ENCODE measurements at regions not wholly inside any gene's neighbourhood (a gene's known extent, or its start where the extent isn't known, plus 50 kb on each side); places are given as distances from the start of the nearest gene placed in this dataset.

DNA sequence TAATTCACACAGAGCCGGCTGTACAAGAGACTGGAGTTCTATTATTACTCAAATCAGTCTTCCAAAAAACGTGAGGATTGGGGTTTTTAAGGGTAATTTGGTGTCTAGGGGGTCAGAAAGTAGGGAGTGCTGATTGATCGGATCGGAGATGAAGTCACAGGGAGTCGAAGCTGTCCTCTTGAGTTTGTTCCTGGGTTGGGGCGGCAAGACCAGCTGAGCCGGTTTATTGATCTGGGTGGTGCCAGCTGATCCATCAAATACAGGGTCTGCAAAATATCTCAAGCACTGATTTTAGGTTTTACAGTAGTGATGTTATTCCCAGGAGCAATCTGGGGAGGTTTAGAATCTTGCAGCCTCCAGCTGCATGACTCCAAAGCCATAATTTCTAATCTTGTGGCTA lies 262.7 kb downstream of the KCNRG start:
- DNase-seq = no peak
- TF ChIP-seq, protein P1, sequence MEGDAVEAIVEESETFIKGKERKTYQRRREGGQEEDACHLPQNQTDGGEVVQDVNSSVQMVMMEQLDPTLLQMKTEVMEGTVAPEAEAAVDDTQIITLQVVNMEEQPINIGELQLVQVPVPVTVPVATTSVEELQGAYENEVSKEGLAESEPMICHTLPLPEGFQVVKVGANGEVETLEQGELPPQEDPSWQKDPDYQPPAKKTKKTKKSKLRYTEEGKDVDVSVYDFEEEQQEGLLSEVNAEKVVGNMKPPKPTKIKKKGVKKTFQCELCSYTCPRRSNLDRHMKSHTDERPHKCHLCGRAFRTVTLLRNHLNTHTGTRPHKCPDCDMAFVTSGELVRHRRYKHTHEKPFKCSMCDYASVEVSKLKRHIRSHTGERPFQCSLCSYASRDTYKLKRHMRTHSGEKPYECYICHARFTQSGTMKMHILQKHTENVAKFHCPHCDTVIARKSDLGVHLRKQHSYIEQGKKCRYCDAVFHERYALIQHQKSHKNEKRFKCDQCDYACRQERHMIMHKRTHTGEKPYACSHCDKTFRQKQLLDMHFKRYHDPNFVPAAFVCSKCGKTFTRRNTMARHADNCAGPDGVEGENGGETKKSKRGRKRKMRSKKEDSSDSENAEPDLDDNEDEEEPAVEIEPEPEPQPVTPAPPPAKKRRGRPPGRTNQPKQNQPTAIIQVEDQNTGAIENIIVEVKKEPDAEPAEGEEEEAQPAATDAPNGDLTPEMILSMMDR (IDR thresholded peaks at IDR 0.05; ENCODE audit: borderline replicate concordance, extremely low read depth, low read length, poor library complexity, severe bottlenecking) = no peak
- no peak for TF ChIP-seq EZH2 (IDR thresholded peaks at IDR 0.05; ENCODE audit: borderline replicate concordance, low read depth, low read length, severe bottlenecking)
- Histone ChIP-seq H3K4me3 (ENCODE audit: low read depth in 1 of 2, low read length in 2 of 2) (no peak overlapping the region), H3K27ac (ENCODE audit: low read length) (no peak overlapping the region), H3K9ac (ENCODE audit: low read depth, low read length) (no peak overlapping the region), H3K4me2 (ENCODE audit: insufficient read depth, low read length) (no peak overlapping the region), H4K20me1 (ENCODE audit: insufficient read depth, low read length) (no peaks in the 10 kb centered on the region), H3K79me2 (ENCODE audit: insufficient read depth, low read length) (no peaks in the 10 kb centered on the region), H2AFZ (ENCODE audit: low read depth, low read length) (no peak overlapping the region), H3K4me1 (ENCODE audit: insufficient read depth, low read length) (no peaks in the 10 kb centered on the region), H3K9me3 (ENCODE audit: insufficient read depth, low read length, severe bottlenecking) (peaks cover 9% of the 10 kb centered on the region), H3K36me3 (ENCODE audit: insufficient read depth, low read length) (no peaks in the 10 kb centered on the region), H3K27me3 (ENCODE audit: insufficient read depth, low read length, poor library complexity) (no peaks in the 10 kb centered on the region)
- no peak for ATAC-seq (ENCODE audit: insufficient read depth, low read depth)

DNA sequence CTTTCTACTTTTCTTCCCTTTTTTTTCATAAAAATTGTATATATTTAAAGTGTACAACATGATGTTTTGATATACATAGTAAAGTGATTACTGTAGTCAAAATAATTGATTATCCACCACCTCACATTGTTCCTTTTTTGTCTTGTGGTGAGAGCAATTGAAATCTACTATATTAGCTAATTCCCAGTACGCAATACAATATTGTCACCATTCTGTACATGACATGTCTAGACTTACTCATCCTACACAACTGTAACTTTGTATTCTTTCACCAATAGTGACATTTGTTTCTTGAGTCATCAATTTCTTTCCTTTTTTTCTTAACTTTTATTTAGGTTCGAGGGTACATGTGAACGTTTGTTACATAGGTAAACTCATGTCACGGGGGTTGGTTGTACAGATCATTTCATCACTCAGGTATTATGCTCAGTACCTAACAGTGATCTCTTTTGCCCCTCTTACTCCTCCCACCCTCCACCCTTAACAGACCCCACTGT lies 265.2 kb downstream of the KCNRG start:
- Histone ChIP-seq H3K79me2 (ENCODE audit: insufficient read depth, low read length) (no peaks in the 10 kb centered on the region), H3K9ac (ENCODE audit: low read depth, low read length) (no peak overlapping the region), H4K20me1 (ENCODE audit: insufficient read depth, low read length) (no peaks in the 10 kb centered on the region), H3K27me3 (ENCODE audit: insufficient read depth, low read length, poor library complexity) (no peaks in the 10 kb centered on the region), H2AFZ (ENCODE audit: low read depth, low read length) (no peak overlapping the region), H3K4me2 (ENCODE audit: insufficient read depth, low read length) (no peak overlapping the region), H3K27ac (ENCODE audit: low read length) (no peak overlapping the region), H3K4me3 (ENCODE audit: low read depth in 1 of 2, low read length in 2 of 2) (no peak overlapping the region), H3K36me3 (ENCODE audit: insufficient read depth, low read length) (no peaks in the 10 kb centered on the region), H3K4me1 (ENCODE audit: insufficient read depth, low read length) (peaks cover 9% of the 10 kb centered on the region), H3K9me3 (ENCODE audit: insufficient read depth, low read length, severe bottlenecking) (peaks cover 9% of the 10 kb centered on the region)
- no peak for DNase-seq
- TF ChIP-seq, protein P1 (IDR thresholded peaks at IDR 0.05; ENCODE audit: borderline replicate concordance, extremely low read depth, low read length, poor library complexity, severe bottlenecking) = no peak
- no peak for TF ChIP-seq EZH2 (IDR thresholded peaks at IDR 0.05; ENCODE audit: borderline replicate concordance, low read depth, low read length, severe bottlenecking)
- ATAC-seq (ENCODE audit: insufficient read depth, low read depth) = no peak

DNA sequence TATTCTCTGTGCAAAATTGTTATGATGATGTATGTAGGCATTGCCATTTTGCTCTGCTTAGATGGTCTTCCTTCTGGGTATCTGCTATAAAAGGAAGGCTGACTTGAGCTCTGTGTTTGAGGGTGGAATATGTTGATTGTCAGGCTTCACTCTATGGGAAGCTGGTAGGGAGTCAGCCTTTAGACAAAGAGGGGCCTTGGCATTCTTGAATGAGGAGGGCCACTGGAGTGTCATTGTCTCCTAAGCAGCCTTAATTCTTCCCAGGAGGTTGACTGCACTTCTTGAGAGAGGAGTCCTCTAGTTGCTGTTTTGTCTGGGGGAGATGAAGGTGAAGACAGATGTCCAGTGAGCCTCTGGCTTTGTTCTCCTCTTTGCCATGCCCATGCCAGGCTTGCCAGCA lies 266.8 kb downstream of the KCNRG start:
- Histone ChIP-seq H3K9ac (ENCODE audit: low read depth, low read length) (no peak overlapping the region), H3K27ac (ENCODE audit: low read length) (no peak overlapping the region), H3K27me3 (ENCODE audit: insufficient read depth, low read length, poor library complexity) (no peaks in the 10 kb centered on the region), H3K9me3 (ENCODE audit: insufficient read depth, low read length, severe bottlenecking) (peaks cover 9% of the 10 kb centered on the region), H3K4me1 (ENCODE audit: insufficient read depth, low read length) (peaks cover 9% of the 10 kb centered on the region), H3K4me2 (ENCODE audit: insufficient read depth, low read length) (no peak overlapping the region), H3K4me3 (ENCODE audit: low read depth in 1 of 2, low read length in 2 of 2) (no peak overlapping the region), H3K36me3 (ENCODE audit: insufficient read depth, low read length) (no peaks in the 10 kb centered on the region), H3K79me2 (ENCODE audit: insufficient read depth, low read length) (no peaks in the 10 kb centered on the region), H2AFZ (ENCODE audit: low read depth, low read length) (no peak overlapping the region), H4K20me1 (ENCODE audit: insufficient read depth, low read length) (no peaks in the 10 kb centered on the region)
- TF ChIP-seq, protein P1 (IDR thresholded peaks at IDR 0.05; ENCODE audit: borderline replicate concordance, extremely low read depth, low read length, poor library complexity, severe bottlenecking) = no peak
- TF ChIP-seq EZH2 (IDR thresholded peaks at IDR 0.05; ENCODE audit: borderline replicate concordance, low read depth, low read length, severe bottlenecking) = no peak
- DNase-seq (no peak), ATAC-seq (ENCODE audit: insufficient read depth, low read depth) (no peak)

DNA sequence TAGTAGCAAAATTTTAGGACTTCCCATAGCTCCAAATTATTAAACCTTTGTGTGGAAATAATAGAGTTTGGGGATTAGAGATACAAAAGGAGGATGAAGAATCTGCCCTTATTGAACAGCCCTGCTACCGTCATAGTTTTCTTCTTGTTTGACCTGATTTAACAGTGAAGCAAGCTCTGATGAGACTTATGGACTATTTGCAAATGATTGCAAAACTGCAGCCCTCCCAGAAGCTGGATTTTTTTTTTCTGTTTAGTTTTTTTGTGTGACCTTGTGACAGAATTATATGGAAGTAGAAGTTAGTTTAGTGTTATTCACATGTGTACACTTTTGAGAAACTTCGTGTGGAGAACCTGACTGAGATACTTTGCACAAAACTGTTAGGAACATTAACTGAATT lies 267.8 kb downstream of the KCNRG start:
- H3K79me2 ChIP-seq (ENCODE audit: insufficient read depth, low read length) = no peaks in the 10 kb centered on the region
- no peaks in the 10 kb centered on the region for H3K27me3 ChIP-seq (ENCODE audit: insufficient read depth, low read length, poor library complexity)
- no peaks in the 10 kb centered on the region for H3K36me3 ChIP-seq (ENCODE audit: insufficient read depth, low read length)
- TF ChIP-seq, protein P1 (IDR thresholded peaks at IDR 0.05; ENCODE audit: borderline replicate concordance, extremely low read depth, low read length, poor library complexity, severe bottlenecking) = no peak
- TF ChIP-seq EZH2 (IDR thresholded peaks at IDR 0.05; ENCODE audit: borderline replicate concordance, low read depth, low read length, severe bottlenecking) = no peak
- H3K4me1 ChIP-seq (ENCODE audit: insufficient read depth, low read length) = peaks cover 9% of the 10 kb centered on the region
- no peak overlapping the region for H3K9ac ChIP-seq (ENCODE audit: low read depth, low read length)
- H3K27ac ChIP-seq (ENCODE audit: low read length) = no peak overlapping the region
- DNase-seq (no peak), ATAC-seq (ENCODE audit: insufficient read depth, low read depth) (no peak)
- no peak overlapping the region for H3K4me3 ChIP-seq (ENCODE audit: low read depth in 1 of 2, low read length in 2 of 2)
- H3K4me2 ChIP-seq (ENCODE audit: insufficient read depth, low read length) = no peak overlapping the region
- H3K9me3 ChIP-seq (ENCODE audit: insufficient read depth, low read length, severe bottlenecking) = peaks cover 9% of the 10 kb centered on the region
- no peaks in the 10 kb centered on the region for H4K20me1 ChIP-seq (ENCODE audit: insufficient read depth, low read length)
- no peak overlapping the region for H2AFZ ChIP-seq (ENCODE audit: low read depth, low read length)
